ENCODE measurements at regions not wholly inside any gene's neighbourhood (a gene's known extent, or its start where the extent isn't known, plus 50 kb on each side); places are given as distances from the start of the nearest gene placed in this dataset.

DNA sequence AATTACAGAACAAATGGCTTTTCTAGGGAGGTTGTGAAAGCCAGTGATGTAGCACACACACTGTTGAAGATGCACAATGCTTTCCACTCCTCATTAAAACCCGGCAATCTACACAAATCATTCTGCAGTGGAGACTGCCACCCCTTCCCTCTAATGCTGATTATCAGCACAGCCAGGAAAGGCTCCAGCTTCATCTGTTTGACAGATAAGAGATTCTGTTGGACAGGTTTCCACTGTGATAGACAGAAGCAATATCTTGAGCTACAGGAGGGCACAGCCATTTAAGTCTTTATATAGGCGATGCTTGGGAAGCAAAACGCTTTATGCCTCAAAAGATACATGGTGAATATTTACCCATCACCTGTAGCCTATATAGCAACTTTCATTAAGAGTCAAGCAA is 555.6 kb downstream of the GLRX3 start:
- no peak overlapping the region for H3K4me2 ChIP-seq (ENCODE audit: insufficient read depth, insufficient read length, low read length)
- H3K79me1 ChIP-seq (ENCODE audit: insufficient read depth, low read depth, low read length, poor library complexity, severe bottlenecking): no peaks in the 10 kb centered on the region
- H3K27me3 ChIP-seq (ENCODE audit: insufficient read depth, low read length): no peaks in the 10 kb centered on the region
- no peaks in the 10 kb centered on the region for H4K20me1 ChIP-seq (ENCODE audit: control insufficient read depth, insufficient read depth, insufficient read length)
- H3K14ac ChIP-seq (ENCODE audit: insufficient read depth, low read length): no peak overlapping the region
- Mint-ChIP-seq H3K4me1 (no peaks in the 10 kb centered on the region), H3K9me3 (no peaks in the 10 kb centered on the region), H3K27ac (no peak overlapping the region), H3K4me3 (no peak overlapping the region), H3K36me3 (ENCODE audit: insufficient read depth in 1 of 3, low read depth in 3 of 3) (no peaks in the 10 kb centered on the region), H3K27me3 (ENCODE audit: low read depth) (peaks cover 2% of the 10 kb centered on the region; the same call in 1 of the 2 replicates)
- H4K8ac ChIP-seq (replicated peaks; ENCODE audit: insufficient read length, low read depth, low read length): no peak overlapping the region
- no peak overlapping the region for H2BK12ac ChIP-seq (ENCODE audit: insufficient read length, low read depth, low read length)
- no peak overlapping the region for H3K9ac ChIP-seq (ENCODE audit: extremely low read depth, insufficient read length, low read length)
- H3K79me2 ChIP-seq (ENCODE audit: insufficient read depth, low read length): no peaks in the 10 kb centered on the region
- no peaks in the 10 kb centered on the region for H3K23me2 ChIP-seq (ENCODE audit: insufficient read length, low read depth, low read length, poor library complexity, severe bottlenecking)
- no peak overlapping the region for H3K23ac ChIP-seq (ENCODE audit: insufficient read length, low read depth, low read length)
- no peak overlapping the region for H2BK120ac ChIP-seq (ENCODE audit: low read depth, low read length, poor library complexity, severe bottlenecking)
- TF ChIP-seq, protein P1, sequence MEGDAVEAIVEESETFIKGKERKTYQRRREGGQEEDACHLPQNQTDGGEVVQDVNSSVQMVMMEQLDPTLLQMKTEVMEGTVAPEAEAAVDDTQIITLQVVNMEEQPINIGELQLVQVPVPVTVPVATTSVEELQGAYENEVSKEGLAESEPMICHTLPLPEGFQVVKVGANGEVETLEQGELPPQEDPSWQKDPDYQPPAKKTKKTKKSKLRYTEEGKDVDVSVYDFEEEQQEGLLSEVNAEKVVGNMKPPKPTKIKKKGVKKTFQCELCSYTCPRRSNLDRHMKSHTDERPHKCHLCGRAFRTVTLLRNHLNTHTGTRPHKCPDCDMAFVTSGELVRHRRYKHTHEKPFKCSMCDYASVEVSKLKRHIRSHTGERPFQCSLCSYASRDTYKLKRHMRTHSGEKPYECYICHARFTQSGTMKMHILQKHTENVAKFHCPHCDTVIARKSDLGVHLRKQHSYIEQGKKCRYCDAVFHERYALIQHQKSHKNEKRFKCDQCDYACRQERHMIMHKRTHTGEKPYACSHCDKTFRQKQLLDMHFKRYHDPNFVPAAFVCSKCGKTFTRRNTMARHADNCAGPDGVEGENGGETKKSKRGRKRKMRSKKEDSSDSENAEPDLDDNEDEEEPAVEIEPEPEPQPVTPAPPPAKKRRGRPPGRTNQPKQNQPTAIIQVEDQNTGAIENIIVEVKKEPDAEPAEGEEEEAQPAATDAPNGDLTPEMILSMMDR (conservative IDR thresholded peaks at IDR 0.05): no peak
- no peak overlapping the region for H2BK5ac ChIP-seq (ENCODE audit: insufficient read length, low read length)
- H2BK15ac ChIP-seq (ENCODE audit: low read depth, low read length): no peak overlapping the region
- H4K91ac ChIP-seq (ENCODE audit: insufficient read length, low read depth, low read length): no peak overlapping the region
- no peak overlapping the region for H2AFZ ChIP-seq (ENCODE audit: low read length)
- H3K4ac ChIP-seq (ENCODE audit: low read depth, low read length): no peak overlapping the region
- H2AK5ac ChIP-seq (ENCODE audit: insufficient read length, low read length): no peak overlapping the region
- no peak overlapping the region for H3K56ac ChIP-seq (ENCODE audit: insufficient read length, low read depth, low read length)
- no peak for DNase-seq
- no peaks in the 10 kb centered on the region for H3K9me3 ChIP-seq (ENCODE audit: control insufficient read depth, low read depth, low read length)
- no peak overlapping the region for H3T11ph ChIP-seq (ENCODE audit: low read length)
- H3K27ac ChIP-seq (ENCODE audit: insufficient read length, low read depth, low read length): no peak overlapping the region
- H4K5ac ChIP-seq (ENCODE audit: insufficient read length, low read depth, low read length): no peak overlapping the region
- no CpG with 5 or more reads among the region's 3 CpGs for WGBS (ENCODE audit: extremely low coverage, insufficient read length, low lambda C conversion rate)
- no peak overlapping the region for H2BK20ac ChIP-seq (ENCODE audit: low read depth, low read length, poor library complexity, severe bottlenecking)
- no peak overlapping the region for H3K18ac ChIP-seq (ENCODE audit: insufficient read length, low read depth, low read length)
- H3K4me1 ChIP-seq (ENCODE audit: insufficient read depth, low read length): no peaks in the 10 kb centered on the region

Data from H9 (cell line).